Activated T-helper 17 cell treated with anti-CD3 and anti-CD28 coated beads, Interleukin-2, amount 50 U/mL, for 72 hours (primary cell): ENCODE measurements at regions not wholly inside any gene's neighbourhood (a gene's known extent, or its start where the extent isn't known, plus 50 kb on each side); places are given as distances from the start of the nearest gene placed in this dataset.

Experiments
- ATAC-seq: fragments of 150-1000 bp; cut with Tn5 transposase; replicated peaks from 2 replicates; pipeline ENCODE4 v1.10.0; 2021; ENCODE audit warnings: mild to moderate bottlenecking, moderate library complexity
- H3K27ac Mint-ChIP-seq: one replicate; pipeline ENCODE4 v1.8.0; 2022; ENCODE audit warnings: mixed read lengths
- H3K27me3 Mint-ChIP-seq: one replicate; pipeline ENCODE4 v1.8.0; 2022; ENCODE audit warnings: mixed read lengths
- H3K36me3 Mint-ChIP-seq: one replicate; pipeline ENCODE4 v1.8.0; 2022; ENCODE audit warnings: low read depth, mild to moderate bottlenecking, mixed read lengths
- H3K4me1 Mint-ChIP-seq: one replicate; pipeline ENCODE4 v1.8.0; 2022; ENCODE audit warnings: mixed read lengths
- H3K4me3 Mint-ChIP-seq: one replicate; pipeline ENCODE4 v1.8.0; 2022; ENCODE audit warnings: mild to moderate bottlenecking, mixed read lengths
- H3K9me3 Mint-ChIP-seq: one replicate; pipeline ENCODE4 v1.8.0; 2022; ENCODE audit warnings: mixed read lengths

DNA sequence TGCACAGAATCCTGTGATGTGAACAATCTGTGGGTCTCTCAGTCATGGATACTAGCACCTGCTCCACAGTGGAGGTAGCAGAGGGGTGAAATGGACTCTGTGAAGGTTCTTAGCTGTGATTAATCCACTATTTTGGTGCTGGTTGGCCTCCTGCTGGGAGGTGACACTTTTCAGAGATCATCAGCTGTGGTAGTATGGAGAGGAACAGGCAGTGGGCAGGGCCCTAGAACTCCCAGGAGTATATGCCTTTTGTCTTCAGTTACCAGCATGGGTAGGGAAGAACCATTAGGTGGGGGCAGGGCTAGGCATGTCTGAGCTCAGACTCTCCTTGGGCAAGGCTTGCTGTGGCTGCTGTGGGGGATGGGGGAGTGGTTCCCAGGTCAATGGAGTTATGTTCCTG is 54.0 kb upstream of the KCNJ15 start:
- Mint-ChIP-seq H3K4me1 (no peaks in the 10 kb centered on the region), H3K36me3 (no peaks in the 10 kb centered on the region), H3K27me3 (peaks cover 36% of the 10 kb centered on the region), H3K27ac (no peak overlapping the region), H3K4me3 (no peak overlapping the region), H3K9me3 (no peaks in the 10 kb centered on the region)
- no peak for ATAC-seq

DNA sequence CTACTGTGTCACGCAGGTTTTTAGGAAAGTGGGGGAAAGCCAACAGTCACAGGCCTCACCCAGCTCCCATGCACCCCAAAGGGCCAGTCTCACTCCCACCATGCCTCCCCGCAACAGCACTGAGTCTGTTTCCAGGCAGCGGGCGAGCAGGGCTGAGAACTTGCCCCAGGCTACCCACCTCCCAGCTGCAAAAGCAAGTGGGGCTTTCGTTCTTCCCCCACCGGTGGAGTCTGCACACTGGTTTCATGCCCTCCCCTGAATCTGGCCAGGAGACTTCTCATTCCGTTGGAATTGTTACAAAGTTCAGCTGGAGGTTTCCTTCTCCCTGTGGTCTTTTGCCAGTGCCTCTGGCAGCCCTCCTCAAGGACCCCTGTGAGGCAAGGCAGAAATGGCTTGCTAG is 53.6 kb upstream of the KCNJ15 start:
- no peak overlapping the region for H3K27ac Mint-ChIP-seq
- no peaks in the 10 kb centered on the region for H3K9me3 Mint-ChIP-seq
- ATAC-seq, result no peak
- no peak overlapping the region for H3K4me3 Mint-ChIP-seq
- peaks cover 41% of the 10 kb centered on the region for H3K27me3 Mint-ChIP-seq
- H3K36me3 Mint-ChIP-seq, result no peaks in the 10 kb centered on the region
- H3K4me1 Mint-ChIP-seq, result no peaks in the 10 kb centered on the region

DNA sequence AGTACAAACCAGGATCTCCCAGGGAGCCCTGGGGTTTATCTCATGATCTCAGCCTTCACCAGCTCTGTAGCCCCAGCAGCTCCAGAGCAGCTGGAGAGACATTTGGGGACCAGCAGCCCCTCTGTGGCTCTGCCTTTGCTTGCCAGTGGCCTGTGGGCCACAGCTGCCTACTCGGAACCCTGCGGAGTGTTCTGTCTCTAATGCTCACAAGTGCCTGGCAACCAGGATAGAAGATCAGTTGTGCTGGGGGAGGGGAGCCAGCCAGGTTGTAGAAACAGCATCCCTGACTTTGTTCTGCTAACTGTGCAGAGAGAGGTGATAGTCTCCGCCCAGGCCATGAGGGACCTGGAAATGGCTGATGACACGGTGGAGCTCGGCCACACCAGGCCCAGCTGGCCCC is 50.9 kb upstream of the KCNJ15 start:
- Mint-ChIP-seq H3K27ac (no peak overlapping the region), H3K9me3 (no peaks in the 10 kb centered on the region), H3K27me3 (peaks cover 47% of the 10 kb centered on the region), H3K4me1 (no peaks in the 10 kb centered on the region), H3K4me3 (no peak overlapping the region), H3K36me3 (no peaks in the 10 kb centered on the region)
- ATAC-seq, result no peak

DNA sequence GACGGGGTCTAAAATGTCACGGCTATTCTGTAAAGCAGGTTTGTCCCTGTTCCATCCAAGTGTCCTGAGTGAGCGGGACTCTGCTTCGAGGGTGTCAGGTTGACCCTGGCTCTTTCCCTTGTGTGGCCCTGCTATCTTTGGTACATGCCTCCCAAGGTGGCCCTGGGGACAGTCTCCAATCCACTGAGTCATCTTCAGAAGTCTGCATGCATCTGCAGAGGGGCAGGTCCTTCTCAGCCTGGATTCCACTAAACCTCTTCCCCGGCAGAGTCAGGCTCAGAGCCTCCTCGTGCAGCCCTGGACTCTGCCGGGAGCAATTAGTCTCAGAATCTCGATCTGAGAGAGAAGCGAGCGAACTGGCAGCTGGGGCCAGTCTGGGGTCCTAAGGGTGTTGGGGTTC is 50.1 kb upstream of the KCNJ15 start:
- Mint-ChIP-seq H3K27me3 (peaks cover 51% of the 10 kb centered on the region), H3K4me3 (no peak overlapping the region), H3K9me3 (no peaks in the 10 kb centered on the region), H3K27ac (no peak overlapping the region), H3K36me3 (no peaks in the 10 kb centered on the region), H3K4me1 (no peaks in the 10 kb centered on the region)
- no peak for ATAC-seq
